A549 (cell line): ENCODE measurements at regions not wholly inside any gene's neighbourhood (a gene's known extent, or its start where the extent isn't known, plus 50 kb on each side); places are given as distances from the start of the nearest gene placed in this dataset.

Experiments used
- CHD2 ChIP-seq: fragments of 150-350 bp; IDR thresholded peaks from 2 replicates; pipeline ENCODE4 v1.6.1; 2014; ENCODE audit warnings: low read length; ENCODE audit not compliant: partially characterized antibody
- CHD4 ChIP-seq: fragments of 200-600 bp; sonication (generic); IDR thresholded peaks from 2 replicates; pipeline ENCODE4 v1.6.1; 2016; ENCODE audit warnings: antibody characterized with exemption, mild to moderate bottlenecking, borderline replicate concordance
- CTCF ChIP-seq: fragments of >200 bp; sonication (Bioruptor Twin); formaldehyde crosslinking; IDR thresholded peaks from 3 replicates; pipeline ENCODE4 v1.5.1; 2016
- EP300 ChIP-seq, 2 experiments: fragments of >200 bp; sonication (Bioruptor Twin); formaldehyde crosslinking; IDR thresholded peaks; 2 replicates in 1 of 2; 3 replicates in 1 of 2; pipeline ENCODE4 v1.6.1; 2016 to 2017
- MAX ChIP-seq: IDR thresholded peaks from 2 replicates; pipeline ENCODE4 v1.6.1; 2012
- MYC ChIP-seq: IDR thresholded peaks from 2 replicates; pipeline ENCODE4 v1.6.1; 2012; ENCODE audit warnings: mild to moderate bottlenecking, inconsistent platforms, low read length, improper control_type of control experiment, borderline replicate concordance
- NFE2L2 ChIP-seq: fragments of 150-350 bp; conservative IDR thresholded peaks from 2 replicates; pipeline ENCODE4 v1.6.1; 2014; ENCODE audit warnings: low read length
- PBX3 ChIP-seq: IDR thresholded peaks from 2 replicates; pipeline ENCODE4 v1.6.1; 2012
- POLR2A ChIP-seq: IDR thresholded peaks from 2 replicates; pipeline ENCODE4 v1.6.1; 2012; ENCODE audit warnings: mild to moderate bottlenecking, low read length
- RCOR1 ChIP-seq: fragments of 150-350 bp; IDR thresholded peaks from 2 replicates; pipeline ENCODE4 v1.6.1; 2014; ENCODE audit warnings: antibody characterized with exemption, low read length, low read depth
- REST ChIP-seq: fragments of 200-600 bp; sonication (generic); IDR thresholded peaks from 2 replicates; pipeline ENCODE4 v1.6.1; 2016; ENCODE audit warnings: antibody characterized with exemption, mild to moderate bottlenecking, moderate library complexity
- TP53 ChIP-seq: fragments of 250-450 bp; sonication (Bioruptor Pico); IDR thresholded peaks from 2 replicates; pipeline ENCODE4 v1.5.0; 2021; ENCODE audit warnings: mild to moderate bottlenecking, moderate library complexity

GRCh38 chr15:61657461-61657860 is 402.8 kb downstream of the VPS13C start:
- no peak for TF ChIP-seq REST
- TF ChIP-seq CTCF = no peak
- TF ChIP-seq RCOR1 = no peak
- TF ChIP-seq POLR2A = no peak
- no peak for TF ChIP-seq CHD2
- TF ChIP-seq TP53 (CRISPR knock-in tag) = no peak
- TF ChIP-seq CHD4 = no peak
- no peak for TF ChIP-seq PBX3
- no peak for TF ChIP-seq NFE2L2
- no peak for TF ChIP-seq MAX
- no peak for TF ChIP-seq EP300 (IDR thresholded peaks at IDR 0.05)
- no peak for TF ChIP-seq MYC
